Inflammatory macrophage (primary cell): ENCODE measurements at regions not wholly inside any gene's neighbourhood (a gene's known extent, or its start where the extent isn't known, plus 50 kb on each side); places are given as distances from the start of the nearest gene placed in this dataset.

ENCODE experiments used
- DNase-seq, 2 donors: peaks; one replicate each; pipeline ENCODE4 v3.0.0-alpha.2; 2020 to 2022

DNA sequence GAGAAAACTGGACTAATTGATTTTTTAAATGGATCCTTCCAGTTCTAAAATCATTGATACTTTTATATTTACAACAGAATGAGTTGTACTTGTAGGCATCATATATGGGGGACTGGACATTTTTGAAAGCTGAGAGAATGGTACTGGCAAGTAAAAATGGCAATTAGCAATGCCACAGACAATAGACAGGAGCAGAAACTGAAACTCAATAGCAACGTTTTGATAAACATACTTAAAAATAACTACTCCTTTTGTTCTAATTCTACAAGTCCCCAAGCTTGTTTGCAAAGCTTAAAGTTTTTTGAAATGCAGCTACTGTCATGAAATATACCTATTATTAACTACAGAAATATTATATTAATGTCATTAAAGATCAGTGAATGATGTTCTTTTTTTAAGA is 52.8 kb upstream of the FBXL7 start:
- no peak for DNase-seq

DNA sequence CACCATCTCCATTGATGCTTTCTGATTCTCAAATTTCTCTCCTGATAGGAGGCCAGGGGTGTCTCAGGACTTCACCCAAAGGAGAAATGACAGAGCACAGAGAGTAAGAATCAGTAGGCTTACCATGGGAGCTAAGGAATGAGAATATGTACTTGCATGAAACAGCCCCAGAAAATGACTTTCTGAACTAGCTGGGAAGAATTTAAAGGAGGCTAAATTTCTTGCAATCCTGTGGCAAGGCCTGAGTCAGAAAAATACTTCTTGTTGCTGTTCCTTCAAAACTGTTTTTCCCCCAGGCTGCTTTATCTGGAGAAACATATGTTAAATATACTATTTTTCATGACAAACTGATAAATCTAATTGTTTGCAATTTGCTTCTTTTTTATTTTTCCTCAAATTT is 53.4 kb upstream of the FBXL7 start:
- DNase-seq, result no peak

DNA sequence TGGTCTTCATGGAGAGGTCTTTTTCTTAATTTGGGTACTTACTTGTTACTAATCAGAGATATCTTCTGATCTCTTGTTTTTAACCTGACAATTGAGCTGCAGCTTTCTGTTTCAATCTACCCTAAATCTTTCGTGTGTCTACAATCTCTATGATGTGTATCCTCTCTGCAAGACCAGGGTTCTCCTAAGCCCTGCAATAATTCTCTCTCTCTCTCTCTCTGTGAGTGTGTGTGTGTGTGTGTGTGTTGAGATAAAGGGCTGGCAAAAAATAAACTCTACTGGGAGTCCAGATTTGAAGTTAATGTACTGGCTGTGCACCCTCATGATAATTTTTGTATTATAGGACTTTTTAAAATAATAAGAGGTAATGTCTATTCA is 57.8 kb upstream of the FBXL7 start:
- DNase-seq, result no peak

DNA sequence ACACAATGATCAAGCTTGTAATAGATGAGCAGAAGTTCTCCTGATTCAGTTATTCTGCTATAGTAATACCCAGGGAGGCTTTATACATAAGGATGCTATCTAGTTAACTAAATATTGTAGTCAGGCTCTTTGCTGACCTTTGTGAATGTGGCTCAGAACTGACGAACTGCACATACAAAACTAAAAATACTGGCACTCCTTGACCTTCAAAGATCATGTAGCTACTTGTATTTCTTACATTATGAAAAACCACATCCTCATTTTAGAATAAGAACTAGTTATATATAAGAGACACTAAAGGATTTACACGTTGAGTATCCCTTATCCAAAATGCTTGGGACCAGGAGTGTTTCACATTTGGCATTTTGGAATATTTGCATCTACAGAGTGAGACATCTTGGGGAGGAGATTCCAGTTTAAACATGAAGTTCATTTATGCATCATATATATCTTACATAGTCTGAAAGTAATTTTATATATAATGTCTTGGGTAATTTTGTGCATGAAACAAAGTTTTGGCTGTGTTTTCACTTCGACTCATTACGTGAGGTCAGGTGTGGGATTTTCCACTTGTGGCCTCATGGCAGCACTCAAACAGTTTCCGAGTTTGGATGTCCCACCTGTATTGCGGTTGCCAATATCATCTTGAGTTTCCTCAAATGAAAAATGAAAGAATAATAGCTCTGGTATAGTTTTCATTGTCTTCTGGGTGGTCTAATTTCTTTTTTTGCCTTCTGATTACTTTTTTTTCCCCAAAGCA is 58.4 kb upstream of the FBXL7 start:
- DNase-seq, result no peak

DNA sequence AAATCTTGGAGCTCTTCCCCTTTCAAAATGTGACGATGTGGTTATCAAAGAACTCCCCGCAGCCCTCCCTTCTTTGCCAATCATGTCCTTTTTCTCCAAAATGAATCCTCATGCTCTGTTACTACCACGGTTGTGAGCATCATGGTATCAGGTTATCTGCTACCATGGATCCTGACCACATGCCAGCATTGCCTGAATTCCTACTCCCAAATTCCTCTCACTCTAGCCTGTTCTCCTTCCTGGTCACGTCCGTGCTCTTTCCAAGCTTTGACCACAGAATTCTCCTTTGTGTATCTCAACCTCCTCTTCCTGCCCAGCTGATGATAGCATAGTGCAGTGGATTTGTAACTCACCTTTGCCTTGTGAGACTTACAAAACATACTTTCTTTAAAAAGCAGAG is 59.5 kb upstream of the FBXL7 start:
- no peak for DNase-seq

DNA sequence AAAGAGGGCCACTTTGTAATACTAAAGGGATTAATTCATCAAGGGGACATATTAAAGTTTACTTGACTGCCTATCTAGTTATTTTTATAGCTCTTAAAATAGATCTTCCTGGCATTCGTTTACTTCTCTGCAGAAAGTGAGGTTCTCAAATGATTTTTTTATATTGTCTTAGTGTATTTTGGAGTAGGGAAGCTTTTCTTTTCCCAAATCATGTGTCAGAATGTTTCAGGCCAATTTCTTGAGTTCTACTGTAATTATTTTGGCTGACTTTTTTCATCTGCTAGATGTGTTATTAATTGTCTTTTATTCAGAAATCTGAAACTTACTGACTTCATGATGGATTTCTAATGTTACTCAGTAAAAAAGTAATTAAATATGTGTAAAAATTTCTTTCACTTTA is 60.2 kb upstream of the FBXL7 start:
- DNase-seq, result no peak

DNA sequence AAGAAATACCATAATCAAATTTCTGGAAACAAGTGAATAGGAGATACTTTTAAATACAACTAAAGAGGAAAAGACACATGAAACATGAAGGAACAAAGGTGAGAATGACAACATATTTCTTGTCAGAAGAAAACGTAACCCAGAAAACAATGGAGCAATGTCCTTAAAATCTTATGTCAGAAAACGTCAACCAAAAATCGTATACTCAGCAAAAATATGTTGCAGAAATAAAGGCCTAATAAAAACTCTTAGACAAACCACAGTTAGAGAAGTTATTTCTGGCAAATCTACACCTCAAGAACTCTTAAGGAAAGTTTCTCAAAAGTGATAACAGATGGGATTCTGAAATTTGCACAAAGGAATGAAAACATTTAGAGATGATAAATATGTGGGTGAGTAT is 66.3 kb upstream of the FBXL7 start:
- DNase-seq, result no peak

DNA sequence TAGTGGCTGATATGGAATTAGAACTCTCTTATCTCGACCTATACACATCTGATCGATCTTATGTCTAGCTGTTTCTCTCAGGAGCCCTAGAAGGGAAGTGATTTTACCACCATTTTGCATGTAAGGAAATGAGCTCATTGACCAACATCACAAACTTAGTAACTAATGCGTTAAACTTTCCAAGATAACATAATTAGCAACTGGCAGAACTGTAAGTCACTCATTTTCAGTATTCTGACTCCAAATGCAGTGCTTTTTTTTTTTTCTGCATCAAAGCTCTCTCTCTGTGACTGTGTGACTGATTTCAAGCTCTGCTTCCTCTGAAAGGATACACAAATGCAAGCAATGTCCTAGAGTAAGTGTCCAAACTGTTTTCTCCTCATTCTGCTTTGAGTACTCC is 68.1 kb upstream of the FBXL7 start:
- no peak for DNase-seq

DNA sequence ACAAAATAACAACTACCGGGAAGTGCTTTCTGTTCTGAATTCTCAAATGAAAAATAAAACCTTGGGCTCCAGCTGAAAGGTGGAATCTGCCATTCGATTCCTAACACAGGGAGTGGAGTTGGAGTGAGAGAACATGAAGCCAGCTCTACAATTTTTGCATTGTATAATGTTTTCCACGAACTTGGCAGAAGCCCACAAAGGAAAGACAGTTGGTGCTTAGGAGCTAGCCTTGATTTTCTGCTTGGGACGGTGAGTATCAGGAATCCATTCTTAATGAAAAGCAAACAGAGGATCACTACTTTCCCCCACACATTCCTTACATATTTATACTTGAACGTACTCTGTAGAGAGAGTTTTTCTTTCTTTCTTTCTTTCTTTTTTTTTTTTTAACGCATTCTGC is 74.2 kb upstream of the FBXL7 start:
- DNase-seq, result no peak

DNA sequence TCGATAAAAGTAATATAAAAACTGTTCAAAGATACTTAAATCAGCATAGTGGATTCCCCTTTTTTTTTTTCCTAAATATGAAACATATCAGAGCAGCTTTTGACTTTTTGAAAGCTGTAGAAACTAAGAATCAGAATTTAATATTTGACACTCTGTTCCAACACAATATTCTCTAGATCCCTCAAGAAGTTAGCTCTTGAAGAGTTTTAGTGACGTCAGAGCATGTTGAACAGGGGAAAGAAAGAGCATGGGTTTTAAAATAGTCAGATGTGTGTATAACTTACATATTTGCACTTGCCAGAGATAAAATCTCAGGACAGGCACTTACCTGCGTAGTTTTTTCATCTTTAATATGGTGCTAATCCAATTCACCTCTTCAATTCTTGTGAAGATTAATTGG is 75.2 kb upstream of the FBXL7 start:
- no peak for DNase-seq

DNA sequence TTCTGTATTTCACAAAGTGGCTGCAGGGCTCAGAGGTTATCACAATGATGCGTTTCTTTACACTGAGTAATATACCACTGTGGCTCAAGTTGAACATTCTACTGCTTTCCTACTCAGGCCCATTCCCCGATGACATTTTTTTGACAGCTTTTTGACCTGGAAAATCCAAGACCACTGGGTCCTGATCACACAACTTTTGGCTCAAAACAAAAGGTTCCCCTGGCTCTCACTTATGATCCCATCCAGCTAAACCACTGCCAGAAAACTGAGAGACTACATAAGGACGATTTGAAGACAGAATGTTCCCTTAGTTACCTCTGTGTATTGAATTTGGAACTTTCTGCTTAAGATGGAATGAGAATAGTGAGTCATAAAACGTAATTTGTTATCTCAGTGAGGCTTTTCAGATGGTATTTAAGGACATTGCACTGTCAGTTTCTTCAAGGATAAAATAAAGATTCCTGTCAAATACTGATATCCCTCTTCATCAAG is 78.0 kb upstream of the FBXL7 start:
- no peak for DNase-seq

DNA sequence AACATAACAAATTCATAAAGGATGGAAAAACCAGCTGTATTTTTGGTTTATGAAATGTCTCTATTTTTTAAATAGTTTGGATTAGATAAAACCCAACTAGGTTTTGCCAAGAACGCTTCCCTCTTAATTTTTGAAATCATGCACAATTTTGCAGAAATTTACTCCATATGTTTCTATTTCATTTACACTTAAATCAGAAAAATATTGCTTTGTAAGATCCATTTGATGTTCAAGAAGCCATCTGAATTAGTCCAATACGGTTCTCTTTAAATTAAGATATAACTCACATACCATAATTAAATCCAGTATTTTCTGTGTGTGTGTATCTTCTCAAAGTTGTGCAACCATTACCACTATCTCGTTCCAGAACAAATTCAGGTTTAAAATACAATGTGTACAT is 78.6 kb upstream of the FBXL7 start:
- DNase-seq, result no peak

DNA sequence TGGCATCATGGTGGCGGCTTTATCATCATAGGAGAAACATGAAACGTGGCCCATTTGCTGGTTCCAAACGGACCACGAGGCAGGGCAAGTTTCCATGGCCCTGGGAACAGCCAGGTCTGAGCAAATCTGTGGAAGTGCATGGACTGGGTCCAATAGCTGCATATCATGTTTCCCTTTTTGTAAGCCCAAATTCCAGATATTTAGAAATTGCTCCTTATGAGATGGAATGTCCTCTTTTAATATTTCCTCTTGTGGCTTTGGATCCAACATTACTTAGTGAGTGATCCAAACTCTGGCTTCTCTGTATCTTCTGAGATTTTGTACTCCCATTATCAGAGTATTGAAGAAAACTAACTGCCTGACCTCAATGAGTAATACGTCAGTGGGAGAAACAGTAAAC is 79.8 kb upstream of the FBXL7 start:
- no peak for DNase-seq

DNA sequence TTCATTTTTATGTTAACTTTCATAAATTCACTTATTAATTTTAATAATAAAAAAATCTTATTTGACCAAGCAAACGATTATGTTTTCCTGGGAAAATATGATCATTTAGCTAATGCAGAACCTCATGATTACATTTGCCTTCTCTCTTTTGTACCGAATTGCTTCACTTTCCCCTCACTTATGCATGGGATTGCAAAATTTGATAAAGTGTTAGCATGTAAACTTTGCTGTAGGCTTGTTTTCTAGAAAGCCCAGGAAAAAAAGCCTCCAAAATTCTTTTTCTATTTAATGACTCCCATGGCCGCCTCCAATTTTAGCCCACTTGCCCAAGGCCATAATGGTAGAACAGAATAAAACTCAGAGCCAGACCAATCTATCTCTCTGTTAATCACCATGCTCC is 82.8 kb upstream of the FBXL7 start:
- DNase-seq, result no peak

DNA sequence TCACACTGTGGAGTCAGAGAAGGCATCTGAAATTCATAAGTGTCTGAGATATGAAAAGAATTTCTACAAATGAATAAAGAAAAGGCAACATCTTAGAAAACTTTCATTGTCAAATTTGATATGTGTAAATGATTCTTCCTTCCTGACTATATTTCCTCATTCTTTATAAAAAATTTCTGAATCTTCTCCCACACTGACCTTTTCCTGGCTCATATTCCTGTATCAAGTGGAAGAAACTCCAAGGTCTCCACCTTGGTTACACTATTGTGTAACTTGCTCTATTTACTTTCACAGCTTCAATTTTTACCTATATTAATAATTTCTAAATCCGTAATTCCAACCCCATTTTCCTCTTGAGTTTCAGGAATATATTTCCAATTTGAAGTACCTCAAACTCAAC is 93.5 kb upstream of the FBXL7 start:
- DNase-seq, result no peak

DNA sequence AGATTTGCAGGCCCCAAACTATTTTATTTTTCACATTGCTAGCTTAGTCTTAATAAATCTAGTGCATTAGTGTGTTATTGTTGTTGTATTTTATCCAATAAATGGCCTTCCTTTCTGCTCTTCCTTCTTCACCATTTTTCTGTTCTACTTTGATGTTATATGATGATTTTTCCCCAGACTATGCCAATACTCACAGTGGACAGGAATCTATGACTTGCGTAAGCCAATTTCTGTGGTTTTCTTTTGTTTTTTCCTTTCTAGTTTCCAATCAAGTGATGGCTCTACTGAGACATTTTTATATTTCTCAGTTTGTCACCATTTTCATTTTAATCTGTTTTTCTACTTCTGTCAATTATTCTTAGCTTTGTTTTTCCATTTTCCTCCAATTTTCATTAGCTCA is 106.8 kb upstream of the FBXL7 start:
- DNase-seq, result no peak

DNA sequence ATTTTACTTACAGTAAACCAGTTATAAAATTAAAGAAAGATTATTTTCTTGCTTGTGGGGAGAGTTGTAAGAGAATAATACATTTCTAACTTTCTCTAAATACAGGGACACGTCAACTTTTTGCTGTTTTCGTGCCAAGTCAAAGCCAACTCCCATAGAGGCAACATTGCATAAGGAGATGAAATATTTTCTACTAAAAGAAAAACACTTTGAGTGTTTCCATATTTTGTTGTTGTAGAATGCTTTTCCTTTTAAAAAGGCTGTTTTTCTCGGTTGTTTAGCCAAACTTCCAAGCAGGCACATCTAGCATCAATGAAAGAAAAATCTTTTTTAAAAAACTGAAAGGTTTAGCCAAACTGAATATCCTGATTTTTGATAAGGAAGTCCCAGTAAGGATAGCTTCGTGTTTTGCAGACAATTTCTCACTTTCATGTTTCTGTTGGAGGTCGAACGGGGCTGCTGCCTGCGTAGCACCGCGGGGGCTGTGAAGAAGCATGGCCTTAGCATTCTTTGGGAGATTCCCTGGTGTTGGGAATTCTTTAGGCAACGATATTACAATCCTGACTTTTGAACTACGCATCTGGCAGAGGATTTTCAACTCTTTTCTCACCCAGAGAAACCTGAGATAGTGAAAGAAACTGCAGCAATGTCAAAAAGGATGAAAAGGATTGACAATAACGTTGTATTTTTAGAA is 108.1 kb upstream of the FBXL7 start:
- DNase-seq, result no peak

DNA sequence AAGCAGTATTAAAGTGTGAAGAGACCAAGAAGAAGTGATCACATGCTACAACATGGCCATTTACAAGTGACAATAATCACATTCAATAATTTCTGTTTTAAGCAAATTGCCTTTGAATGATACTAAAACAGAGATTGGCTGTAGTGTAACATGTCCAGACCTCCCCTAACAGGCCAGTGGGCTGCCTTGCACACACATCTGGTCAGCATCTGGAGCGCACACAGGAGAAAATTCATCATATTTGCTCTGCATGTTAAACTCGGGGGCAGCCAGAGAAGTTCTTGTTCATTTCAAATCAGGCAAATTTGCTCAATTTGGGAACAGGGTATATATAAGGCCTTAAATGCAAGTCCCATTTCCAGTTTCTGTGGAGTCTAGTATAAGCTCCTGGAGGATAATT is 111.1 kb upstream of the FBXL7 start:
- no peak for DNase-seq

DNA sequence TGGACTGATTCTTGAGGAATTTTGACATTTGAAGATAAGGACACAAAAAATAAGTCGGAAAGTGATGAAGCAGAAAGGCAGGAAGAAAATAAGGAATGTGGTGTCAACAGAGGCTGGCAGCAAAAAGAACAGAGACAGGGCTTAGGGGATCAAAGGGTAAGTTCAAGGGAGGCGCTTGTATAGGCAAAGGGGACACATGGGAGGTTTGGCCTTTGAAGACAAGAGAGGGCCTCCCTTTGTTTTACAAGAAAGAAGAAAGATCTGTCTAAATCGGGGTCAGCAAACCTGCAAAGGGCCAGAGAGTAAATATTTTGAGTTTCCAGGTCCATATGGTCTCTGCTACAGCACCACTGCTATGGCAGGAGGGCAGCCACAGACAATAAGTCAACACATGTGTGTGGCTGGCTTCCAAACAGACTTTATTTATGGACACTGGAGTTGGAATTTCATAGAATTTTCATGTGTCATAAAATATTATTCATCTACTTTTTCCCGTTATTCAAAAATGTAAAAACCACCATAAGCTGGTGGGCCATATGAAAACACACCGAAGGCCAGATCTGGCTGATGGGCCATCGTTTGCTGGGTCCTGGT is 112.0 kb upstream of the FBXL7 start:
- no peak for DNase-seq

DNA sequence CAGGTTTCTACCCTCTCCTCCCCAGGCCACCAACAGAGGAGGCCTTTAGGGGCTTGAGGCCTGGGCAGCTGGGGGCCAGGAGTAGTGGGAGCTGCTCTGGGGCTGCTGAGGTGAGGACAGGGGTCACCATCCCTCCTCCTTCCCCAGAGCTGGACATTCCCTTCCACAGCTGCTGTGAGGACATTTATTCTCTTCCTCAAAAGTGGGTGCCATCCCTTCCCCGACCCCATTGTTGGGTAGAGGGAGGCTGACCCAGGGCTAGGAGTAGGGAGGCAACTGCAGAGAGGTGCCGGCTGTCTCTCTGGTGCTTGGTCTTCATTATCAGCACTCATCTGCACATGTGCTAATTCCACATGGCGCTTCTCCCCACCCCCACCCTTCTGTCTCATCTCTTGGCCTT is 113.9 kb upstream of the FBXL7 start:
- DNase-seq, result no peak

DNA sequence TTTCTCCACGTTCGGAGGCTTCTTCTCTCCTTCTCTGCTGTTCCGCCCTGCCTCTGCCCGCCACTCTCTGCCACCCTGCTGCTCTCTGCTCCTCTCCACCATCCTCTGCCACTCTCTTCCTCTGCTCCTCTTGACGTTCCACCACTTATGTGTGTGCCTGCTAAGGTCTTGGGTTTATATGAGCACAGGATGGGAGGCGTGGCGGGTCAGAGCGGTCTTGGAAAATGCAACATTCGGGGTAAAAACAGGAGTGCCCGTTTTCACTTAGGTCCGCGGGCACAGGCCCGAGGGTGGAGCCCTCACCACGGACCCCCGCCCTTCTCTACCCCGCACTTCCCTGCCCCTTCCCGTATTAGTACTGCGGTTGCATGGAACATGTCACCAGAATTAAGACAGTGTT is 114.4 kb upstream of the FBXL7 start:
- DNase-seq, result no peak

DNA sequence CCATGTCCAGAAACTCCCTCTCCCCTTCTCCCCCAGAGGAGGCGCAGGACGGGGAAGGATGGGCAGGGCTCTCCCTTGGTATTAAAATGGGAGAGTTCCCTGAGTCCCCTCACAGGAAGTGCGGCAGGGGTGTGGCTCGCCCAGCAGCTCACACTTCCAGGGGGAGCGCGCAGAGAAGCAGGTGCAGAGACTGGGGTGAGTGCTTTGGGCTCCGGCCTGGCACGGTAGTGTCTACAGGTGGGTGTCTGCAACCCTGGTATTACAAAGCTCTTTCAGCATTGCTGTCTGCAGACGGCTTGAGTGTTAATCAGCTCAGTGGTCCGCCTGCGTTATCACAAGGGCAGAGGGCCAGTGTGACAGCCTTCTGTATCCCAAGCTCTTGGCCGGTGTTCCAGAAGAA is 114.9 kb upstream of the FBXL7 start:
- DNase-seq, result no peak

DNA sequence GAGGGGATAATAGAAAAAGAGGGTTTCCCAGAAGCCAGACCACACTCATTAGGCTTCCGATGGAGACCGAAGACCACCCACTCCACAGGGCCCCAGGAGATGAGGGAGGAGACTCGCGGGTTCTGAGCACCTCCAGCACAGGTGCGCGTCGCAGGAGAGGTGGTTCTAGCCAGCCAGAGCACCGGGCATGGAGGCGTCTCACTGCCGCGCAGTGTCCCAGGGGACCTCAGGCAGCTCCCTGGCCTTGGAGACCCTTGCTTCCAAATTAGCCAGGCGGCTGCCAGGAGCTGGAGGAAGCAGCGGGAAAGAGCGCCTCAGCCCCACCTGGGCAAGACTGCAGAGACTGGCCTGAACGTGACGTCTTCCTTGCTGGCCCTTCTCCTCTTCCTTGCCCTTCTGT is 115.4 kb upstream of the FBXL7 start:
- no peak for DNase-seq

DNA sequence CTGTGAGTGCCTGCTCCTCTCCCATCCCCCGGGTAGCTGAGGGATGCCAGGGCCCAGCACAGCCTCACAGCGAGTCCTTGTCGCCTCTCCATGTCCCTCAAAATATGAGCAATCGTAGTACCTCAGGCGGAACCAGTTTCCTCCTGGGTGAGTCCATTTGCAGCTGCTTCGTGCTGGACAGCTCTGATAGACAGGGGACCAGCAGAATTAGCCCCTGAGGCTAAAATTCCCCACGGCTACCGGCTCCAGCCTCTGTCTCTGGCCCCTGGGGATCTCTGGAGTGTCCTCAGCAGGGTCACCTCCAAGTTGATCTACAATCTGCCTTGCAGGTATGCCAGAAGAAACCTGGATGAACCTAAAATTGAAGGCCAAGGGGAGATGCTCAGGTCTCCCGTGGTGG is 115.8 kb upstream of the FBXL7 start:
- no peak for DNase-seq
